Tibial nerve (tissue), 4 donors: ENCODE measurements at regions not wholly inside any gene's neighbourhood (a gene's known extent, or its start where the extent isn't known, plus 50 kb on each side); places are given as distances from the start of the nearest gene placed in this dataset.

Experiments used
- EP300 ChIP-seq, 2 donors: sonication (generic); formaldehyde crosslinking; IDR thresholded peaks; one replicate each; pipeline ENCODE4 v1.6.1; 2017; ENCODE audit warnings: antibody characterized with exemption in 2 of 2, mild to moderate bottlenecking in 1 of 2
- POLR2A ChIP-seq, 2 donors: fragments of 450-650 bp; IDR thresholded peaks; one replicate each; pipeline ENCODE4 v1.6.1; 2017; ENCODE audit warnings: antibody characterized with exemption in 2 of 2, mild to moderate bottlenecking in 2 of 2, moderate library complexity in 2 of 2
- TF ChIP-seq, protein P1 (sequence below), 5 experiments: fragments of 200-600 bp in 3 of 5; fragments of 450-650 bp in 2 of 5; sonication (generic) in 3 of 5; IDR thresholded peaks; one replicate each; pipeline ENCODE4 v1.5.1; 2016 to 2019; ENCODE audit warnings: antibody characterized with exemption in 5 of 5, mild to moderate bottlenecking in 3 of 5, moderate library complexity in 2 of 5

DNA sequence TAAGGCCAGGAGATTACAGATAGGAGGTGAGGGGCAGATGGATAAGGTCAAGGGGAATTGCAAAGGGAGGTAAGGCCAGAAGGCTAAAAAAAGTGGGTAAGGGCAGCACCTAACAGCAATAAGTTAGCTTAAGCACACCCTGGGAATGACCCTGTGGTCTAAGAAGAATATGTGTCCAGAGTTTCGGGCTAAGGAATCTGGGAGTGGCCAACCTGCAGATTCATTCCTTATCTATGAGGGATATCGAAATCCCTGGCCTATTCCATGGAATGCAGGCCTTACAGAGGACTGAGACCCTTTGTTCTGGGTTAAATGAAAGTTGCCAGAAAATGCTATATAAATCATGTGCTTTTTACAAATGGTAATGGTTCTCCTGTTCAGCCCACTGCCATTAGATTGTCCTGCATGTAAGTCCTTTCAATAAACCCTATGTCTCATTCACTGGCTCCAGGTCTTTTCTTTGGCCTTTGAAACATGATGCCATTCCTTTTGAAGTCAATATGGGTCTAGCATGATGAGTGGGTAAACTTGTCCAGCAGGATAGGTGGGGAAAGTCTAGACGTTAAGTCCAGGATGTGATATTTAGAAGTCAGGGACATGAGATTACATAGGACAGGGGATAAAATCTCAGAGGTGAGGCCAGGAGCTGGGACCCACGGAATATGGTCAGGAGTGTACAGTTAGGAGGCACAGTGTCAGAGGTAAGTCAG lies 226.2 kb downstream of the TACR3 start:
- TF ChIP-seq, protein P1, sequence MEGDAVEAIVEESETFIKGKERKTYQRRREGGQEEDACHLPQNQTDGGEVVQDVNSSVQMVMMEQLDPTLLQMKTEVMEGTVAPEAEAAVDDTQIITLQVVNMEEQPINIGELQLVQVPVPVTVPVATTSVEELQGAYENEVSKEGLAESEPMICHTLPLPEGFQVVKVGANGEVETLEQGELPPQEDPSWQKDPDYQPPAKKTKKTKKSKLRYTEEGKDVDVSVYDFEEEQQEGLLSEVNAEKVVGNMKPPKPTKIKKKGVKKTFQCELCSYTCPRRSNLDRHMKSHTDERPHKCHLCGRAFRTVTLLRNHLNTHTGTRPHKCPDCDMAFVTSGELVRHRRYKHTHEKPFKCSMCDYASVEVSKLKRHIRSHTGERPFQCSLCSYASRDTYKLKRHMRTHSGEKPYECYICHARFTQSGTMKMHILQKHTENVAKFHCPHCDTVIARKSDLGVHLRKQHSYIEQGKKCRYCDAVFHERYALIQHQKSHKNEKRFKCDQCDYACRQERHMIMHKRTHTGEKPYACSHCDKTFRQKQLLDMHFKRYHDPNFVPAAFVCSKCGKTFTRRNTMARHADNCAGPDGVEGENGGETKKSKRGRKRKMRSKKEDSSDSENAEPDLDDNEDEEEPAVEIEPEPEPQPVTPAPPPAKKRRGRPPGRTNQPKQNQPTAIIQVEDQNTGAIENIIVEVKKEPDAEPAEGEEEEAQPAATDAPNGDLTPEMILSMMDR (IDR thresholded peaks at IDR 0.05): no peak
- TF ChIP-seq POLR2A (IDR thresholded peaks at IDR 0.05) (no peak), EP300 (IDR thresholded peaks at IDR 0.05) (no peak)
